ENCODE measurements at regions not wholly inside any gene's neighbourhood (a gene's known extent, or its start where the extent isn't known, plus 50 kb on each side); places are given as distances from the start of the nearest gene placed in this dataset.

DNA sequence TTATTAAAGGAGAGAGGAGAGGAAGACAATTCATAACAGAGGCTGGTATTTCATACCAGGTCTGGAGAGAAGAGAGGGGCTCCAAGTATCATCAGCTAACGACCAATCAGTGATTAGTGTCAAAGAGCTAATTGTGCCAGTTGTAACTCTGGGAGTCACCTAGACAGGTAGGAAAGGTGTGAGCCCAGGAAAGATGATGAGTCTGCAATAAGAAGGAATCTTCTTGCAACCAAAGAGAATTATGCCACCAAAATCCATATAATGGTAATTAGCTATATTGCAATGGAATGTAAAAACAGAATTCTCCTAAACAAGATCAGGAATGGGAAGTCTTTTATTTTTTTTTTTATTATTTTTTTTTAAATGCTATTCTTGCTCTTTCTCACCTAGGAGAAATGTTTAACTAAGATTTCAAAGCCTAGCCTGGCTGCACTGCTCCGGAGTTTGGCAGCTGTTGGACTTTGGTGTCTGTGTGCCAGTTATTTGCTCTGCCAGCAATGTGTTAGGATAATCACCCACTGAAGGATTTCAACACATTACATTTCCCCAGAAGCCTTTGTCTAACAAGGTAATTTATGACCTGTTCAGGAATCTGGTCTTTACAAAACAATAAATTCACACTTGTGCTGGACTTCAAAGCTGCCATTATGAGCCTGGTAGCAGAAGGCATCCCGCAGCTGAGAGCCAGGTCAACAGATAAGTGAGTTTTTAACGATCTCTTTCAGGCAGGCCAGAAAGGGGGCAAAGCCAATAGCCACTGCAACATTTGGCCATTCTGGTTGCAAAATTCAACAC lies 89.4 kb downstream of the FOXB1 start:
- Histone ChIP-seq H3K27ac (no peak overlapping the region), H3K4me1 (no peaks in the 10 kb centered on the region), H3K36me3 (no peaks in the 10 kb centered on the region), H3K4me3 (no peak overlapping the region), H3K9me3 (no peaks in the 10 kb centered on the region), H3K27me3 (no peaks in the 10 kb centered on the region)
- TF ChIP-seq, protein P1, sequence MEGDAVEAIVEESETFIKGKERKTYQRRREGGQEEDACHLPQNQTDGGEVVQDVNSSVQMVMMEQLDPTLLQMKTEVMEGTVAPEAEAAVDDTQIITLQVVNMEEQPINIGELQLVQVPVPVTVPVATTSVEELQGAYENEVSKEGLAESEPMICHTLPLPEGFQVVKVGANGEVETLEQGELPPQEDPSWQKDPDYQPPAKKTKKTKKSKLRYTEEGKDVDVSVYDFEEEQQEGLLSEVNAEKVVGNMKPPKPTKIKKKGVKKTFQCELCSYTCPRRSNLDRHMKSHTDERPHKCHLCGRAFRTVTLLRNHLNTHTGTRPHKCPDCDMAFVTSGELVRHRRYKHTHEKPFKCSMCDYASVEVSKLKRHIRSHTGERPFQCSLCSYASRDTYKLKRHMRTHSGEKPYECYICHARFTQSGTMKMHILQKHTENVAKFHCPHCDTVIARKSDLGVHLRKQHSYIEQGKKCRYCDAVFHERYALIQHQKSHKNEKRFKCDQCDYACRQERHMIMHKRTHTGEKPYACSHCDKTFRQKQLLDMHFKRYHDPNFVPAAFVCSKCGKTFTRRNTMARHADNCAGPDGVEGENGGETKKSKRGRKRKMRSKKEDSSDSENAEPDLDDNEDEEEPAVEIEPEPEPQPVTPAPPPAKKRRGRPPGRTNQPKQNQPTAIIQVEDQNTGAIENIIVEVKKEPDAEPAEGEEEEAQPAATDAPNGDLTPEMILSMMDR (IDR thresholded peaks at IDR 0.05) = no peak
- no peak for TF ChIP-seq POLR2A (IDR thresholded peaks at IDR 0.05)
- no peak for DNase-seq

DNA sequence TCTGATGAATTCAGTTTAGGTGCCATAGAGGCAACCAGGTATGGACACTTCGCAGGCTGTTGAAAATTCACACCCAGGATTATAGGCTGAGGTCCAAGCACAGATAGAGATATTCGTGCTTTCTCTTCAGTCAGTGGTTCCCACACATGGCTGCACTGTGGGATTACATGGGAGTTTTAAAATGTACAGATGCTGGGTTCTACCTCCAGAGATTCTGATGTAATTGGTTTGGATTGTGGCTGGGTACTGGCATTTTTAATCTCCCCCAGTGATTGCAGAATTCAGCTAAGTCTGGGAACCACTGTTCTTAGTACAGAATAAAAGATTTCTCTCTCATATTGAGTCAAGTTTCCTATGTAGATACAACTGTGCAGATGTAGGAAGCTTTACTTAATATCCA lies 91.6 kb downstream of the FOXB1 start:
- no peak overlapping the region for H3K4me3 ChIP-seq
- no peak for TF ChIP-seq POLR2A (IDR thresholded peaks at IDR 0.05)
- TF ChIP-seq, protein P1 (IDR thresholded peaks at IDR 0.05) = no peak
- H3K27me3 ChIP-seq = no peaks in the 10 kb centered on the region
- no peak for DNase-seq
- H3K36me3 ChIP-seq = no peaks in the 10 kb centered on the region
- H3K4me1 ChIP-seq = no peaks in the 10 kb centered on the region
- no peaks in the 10 kb centered on the region for H3K9me3 ChIP-seq
- no peak overlapping the region for H3K27ac ChIP-seq

DNA sequence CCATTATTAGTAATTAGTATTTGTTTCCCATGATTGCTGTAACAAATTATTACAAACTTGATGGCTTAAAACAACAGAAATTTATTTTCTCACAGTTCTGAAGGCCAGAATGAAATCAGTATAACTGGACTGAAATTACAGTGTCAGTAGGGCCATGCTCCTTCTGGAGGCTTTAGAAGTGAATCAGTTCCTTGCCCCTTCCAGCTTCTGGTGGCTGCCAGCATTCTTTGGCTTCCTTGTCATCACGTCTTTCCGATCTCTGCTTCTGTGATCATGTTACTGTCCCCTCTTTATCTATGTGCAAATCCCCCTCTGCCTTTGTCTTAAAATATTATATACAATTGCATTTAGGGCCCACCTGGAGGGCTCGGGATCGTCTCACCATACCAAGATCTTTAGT lies 92.0 kb downstream of the FOXB1 start:
- H3K27me3 ChIP-seq = no peaks in the 10 kb centered on the region
- H3K4me1 ChIP-seq = no peaks in the 10 kb centered on the region
- no peak for DNase-seq
- TF ChIP-seq, protein P1 (IDR thresholded peaks at IDR 0.05) = no peak
- TF ChIP-seq POLR2A (IDR thresholded peaks at IDR 0.05) = no peak
- no peaks in the 10 kb centered on the region for H3K9me3 ChIP-seq
- H3K36me3 ChIP-seq = no peaks in the 10 kb centered on the region
- H3K27ac ChIP-seq = no peak overlapping the region
- H3K4me3 ChIP-seq = no peak overlapping the region

DNA sequence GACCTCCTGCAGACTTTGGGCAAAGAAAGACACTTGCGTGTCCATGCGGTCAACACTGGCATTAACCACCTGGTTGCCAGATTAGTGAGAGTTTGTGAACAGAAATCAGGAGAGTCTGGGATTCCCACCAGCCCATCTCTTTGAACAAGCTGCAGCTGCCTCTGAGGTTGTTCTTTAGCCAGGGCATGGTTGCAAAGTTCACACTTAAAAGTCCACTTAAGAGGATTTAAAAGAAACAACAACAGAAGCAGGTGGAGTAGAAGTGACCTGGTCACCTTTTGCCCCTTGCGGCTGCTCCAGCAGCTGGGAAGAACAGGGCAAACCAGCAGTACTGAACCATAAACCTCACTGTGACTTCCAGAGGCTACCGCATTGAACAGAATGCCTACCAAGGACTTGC lies 97.3 kb downstream of the FOXB1 start:
- no peak for TF ChIP-seq POLR2A (IDR thresholded peaks at IDR 0.05)
- TF ChIP-seq, protein P1 (IDR thresholded peaks at IDR 0.05) = no peak

DNA sequence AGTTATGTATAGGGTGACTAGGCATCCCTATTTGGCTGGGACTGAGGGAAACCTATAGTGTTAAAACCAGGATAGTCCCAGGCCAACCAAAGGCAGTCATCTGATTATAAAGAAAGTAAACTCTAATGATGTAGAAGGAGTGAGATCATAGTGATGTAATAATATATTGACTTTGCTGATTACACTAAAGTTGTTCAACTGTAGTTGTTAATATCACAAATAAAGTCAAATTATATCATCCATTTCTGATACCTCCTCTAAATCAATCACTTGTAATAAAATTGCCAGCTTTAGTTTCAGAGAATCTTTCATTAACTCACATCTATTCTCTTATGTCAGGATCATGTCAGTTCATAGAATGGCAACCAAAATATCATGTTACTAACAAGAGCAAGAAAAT lies 98.6 kb downstream of the FOXB1 start:
- Histone ChIP-seq H3K4me1 (no peaks in the 10 kb centered on the region), H3K27ac (no peak overlapping the region), H3K9me3 (no peaks in the 10 kb centered on the region), H3K27me3 (no peaks in the 10 kb centered on the region), H3K36me3 (no peaks in the 10 kb centered on the region), H3K4me3 (no peak overlapping the region)
- TF ChIP-seq, protein P1 (IDR thresholded peaks at IDR 0.05) = no peak
- no peak for TF ChIP-seq POLR2A (IDR thresholded peaks at IDR 0.05)
- no peak for DNase-seq

More for the DNA sequence above, 97.3 kb downstream of the FOXB1 start:
- no peaks in the 10 kb centered on the region for H3K27me3 ChIP-seq
- no peaks in the 10 kb centered on the region for H3K36me3 ChIP-seq
- H3K4me3 ChIP-seq = no peak overlapping the region
- H3K4me1 ChIP-seq = no peaks in the 10 kb centered on the region
- H3K9me3 ChIP-seq = no peaks in the 10 kb centered on the region
- DNase-seq = no peak
- H3K27ac ChIP-seq = no peak overlapping the region
